ENCODE measurements at regions not wholly inside any gene's neighbourhood (a gene's known extent, or its start where the extent isn't known, plus 50 kb on each side); places are given as distances from the start of the nearest gene placed in this dataset.

DNA sequence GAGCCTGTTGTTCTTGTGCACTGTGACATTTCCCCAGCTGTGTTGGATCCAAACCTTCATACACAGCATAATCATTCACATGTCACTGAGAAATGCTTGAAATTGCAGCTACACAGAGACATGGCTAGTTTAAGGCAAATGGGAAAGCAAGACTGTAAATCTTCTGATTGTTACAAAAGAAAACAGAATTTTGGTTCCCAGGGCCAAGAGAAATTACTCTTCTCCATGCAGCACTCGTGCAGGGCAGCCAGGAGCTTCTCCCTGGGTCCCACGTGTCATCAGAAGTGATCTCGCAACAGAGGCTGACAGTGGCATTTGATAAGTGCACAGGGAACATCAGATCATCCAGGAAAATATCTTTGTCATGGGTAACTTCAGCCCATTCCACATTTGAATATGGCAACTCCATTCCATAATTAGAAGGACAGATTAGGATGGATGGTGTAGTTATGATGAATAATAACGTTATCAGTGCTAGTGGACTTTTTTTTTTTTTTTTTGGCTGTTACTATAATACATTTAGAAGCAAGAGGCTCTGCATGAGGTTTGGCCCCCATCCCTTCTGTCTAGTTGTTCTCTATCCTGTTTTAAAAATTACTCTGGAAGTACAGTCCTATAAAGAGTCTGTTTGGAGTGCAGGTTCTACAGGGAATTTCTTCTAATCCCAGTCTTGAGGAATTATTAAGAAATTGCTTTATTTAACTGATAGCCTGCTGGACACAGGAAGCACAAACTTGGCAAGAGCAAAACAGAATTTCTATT, 571.0 kb upstream of the NOX3 start:
- no peak for TF ChIP-seq POLR2AphosphoS5 (IDR thresholded peaks at IDR 0.05; ENCODE audit: borderline replicate concordance, low read depth, low read length)
- no peak for TF ChIP-seq EZH2 (IDR thresholded peaks at IDR 0.05)

Measured in SK-N-MC (cell line).